ENCODE measurements at regions not wholly inside any gene's neighbourhood (a gene's known extent, or its start where the extent isn't known, plus 50 kb on each side); places are given as distances from the start of the nearest gene placed in this dataset.

- TF ChIP-seq, protein P1, sequence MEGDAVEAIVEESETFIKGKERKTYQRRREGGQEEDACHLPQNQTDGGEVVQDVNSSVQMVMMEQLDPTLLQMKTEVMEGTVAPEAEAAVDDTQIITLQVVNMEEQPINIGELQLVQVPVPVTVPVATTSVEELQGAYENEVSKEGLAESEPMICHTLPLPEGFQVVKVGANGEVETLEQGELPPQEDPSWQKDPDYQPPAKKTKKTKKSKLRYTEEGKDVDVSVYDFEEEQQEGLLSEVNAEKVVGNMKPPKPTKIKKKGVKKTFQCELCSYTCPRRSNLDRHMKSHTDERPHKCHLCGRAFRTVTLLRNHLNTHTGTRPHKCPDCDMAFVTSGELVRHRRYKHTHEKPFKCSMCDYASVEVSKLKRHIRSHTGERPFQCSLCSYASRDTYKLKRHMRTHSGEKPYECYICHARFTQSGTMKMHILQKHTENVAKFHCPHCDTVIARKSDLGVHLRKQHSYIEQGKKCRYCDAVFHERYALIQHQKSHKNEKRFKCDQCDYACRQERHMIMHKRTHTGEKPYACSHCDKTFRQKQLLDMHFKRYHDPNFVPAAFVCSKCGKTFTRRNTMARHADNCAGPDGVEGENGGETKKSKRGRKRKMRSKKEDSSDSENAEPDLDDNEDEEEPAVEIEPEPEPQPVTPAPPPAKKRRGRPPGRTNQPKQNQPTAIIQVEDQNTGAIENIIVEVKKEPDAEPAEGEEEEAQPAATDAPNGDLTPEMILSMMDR (IDR thresholded peaks at IDR 0.05; ENCODE audit: low read depth, low read length, poor library complexity, severe bottlenecking) = no peak
- TF ChIP-seq EZH2phosphoT487 (IDR thresholded peaks at IDR 0.05; ENCODE audit: borderline replicate concordance, low read length) = no peak
Measured at GRCh38 chr7:155961241-155962190, 149.3 kb upstream of the SHH start.

Measured in DOHH2 (cell line).